ENCODE measurements at regions not wholly inside any gene's neighbourhood (a gene's known extent, or its start where the extent isn't known, plus 50 kb on each side); places are given as distances from the start of the nearest gene placed in this dataset.

DNA sequence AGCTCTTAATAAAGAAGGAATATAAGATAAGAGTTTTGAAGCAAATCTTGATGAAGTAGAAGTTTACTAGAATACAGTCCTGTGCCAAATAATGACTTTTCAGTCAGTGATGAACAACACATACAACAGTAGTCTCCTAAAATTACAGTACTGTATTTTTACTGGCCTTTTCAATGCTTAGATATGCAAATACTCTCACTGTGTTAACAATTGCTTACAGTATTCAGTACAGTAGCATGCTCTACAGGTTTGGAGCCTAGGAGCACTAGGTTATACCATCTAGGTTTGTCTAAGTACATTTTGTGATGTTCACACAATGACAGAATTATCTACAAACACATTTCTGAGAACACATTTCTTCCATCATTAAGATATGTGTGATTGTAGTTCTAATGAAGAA lies 316.7 kb upstream of the KLHL1 start:
- Histone ChIP-seq H3K4me2 (peak overlapping the region; percentile 27), H3K4me3 (no peak overlapping the region), H3K36me3 (replicated peaks; ENCODE audit: insufficient read depth, low read depth) (no peaks in the 10 kb centered on the region), H2AFZ (peak overlapping the region; percentile 58), H3K4me1 (ENCODE audit: insufficient read depth) (no peaks in the 10 kb centered on the region), H3K9me3 (ENCODE audit: low read depth) (no peaks in the 10 kb centered on the region), H3K9me2 (replicated peaks; ENCODE audit: insufficient read depth) (peaks cover 3% of the 10 kb centered on the region), H3K27me3 (no peaks in the 10 kb centered on the region), H3K27ac (peak overlapping the region; percentile 59), H3K79me2 (no peaks in the 10 kb centered on the region), H4K20me1 (ENCODE audit: insufficient read depth, poor library complexity, severe bottlenecking) (no peaks in the 10 kb centered on the region)
- DNase-seq (ENCODE audit: low spot score): no peak
- TF ChIP-seq EZH2 (IDR thresholded peaks at IDR 0.05; ENCODE audit: borderline replicate concordance) (no peak), EZH2phosphoT487 (IDR thresholded peaks at IDR 0.05; ENCODE audit: low read depth, severe bottlenecking, unreplicated experiment) (no peak)
- TF ChIP-seq, protein P1, sequence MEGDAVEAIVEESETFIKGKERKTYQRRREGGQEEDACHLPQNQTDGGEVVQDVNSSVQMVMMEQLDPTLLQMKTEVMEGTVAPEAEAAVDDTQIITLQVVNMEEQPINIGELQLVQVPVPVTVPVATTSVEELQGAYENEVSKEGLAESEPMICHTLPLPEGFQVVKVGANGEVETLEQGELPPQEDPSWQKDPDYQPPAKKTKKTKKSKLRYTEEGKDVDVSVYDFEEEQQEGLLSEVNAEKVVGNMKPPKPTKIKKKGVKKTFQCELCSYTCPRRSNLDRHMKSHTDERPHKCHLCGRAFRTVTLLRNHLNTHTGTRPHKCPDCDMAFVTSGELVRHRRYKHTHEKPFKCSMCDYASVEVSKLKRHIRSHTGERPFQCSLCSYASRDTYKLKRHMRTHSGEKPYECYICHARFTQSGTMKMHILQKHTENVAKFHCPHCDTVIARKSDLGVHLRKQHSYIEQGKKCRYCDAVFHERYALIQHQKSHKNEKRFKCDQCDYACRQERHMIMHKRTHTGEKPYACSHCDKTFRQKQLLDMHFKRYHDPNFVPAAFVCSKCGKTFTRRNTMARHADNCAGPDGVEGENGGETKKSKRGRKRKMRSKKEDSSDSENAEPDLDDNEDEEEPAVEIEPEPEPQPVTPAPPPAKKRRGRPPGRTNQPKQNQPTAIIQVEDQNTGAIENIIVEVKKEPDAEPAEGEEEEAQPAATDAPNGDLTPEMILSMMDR (IDR thresholded peaks at IDR 0.05; ENCODE audit: poor library complexity): no peak

DNA sequence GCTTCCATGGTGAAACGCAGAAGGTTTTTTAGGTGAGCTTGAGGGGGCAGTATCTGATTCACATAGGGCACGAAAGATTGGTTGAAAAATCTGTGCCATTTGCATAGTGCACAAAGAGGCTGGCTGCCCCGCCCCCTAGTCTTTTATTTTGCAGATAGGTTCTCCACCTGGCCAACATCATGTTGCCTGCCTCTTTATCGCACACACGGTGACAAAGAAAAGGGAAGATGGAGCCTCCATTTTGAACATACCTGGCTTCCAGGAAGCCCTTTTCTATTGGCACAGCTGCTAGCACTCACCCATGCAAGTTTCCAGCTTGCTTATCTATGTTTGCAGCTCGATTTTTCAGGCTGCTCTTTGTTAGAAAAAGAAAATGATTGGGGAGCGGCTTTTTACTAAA lies 316.2 kb upstream of the KLHL1 start:
- WGBS (ENCODE audit: low lambda C conversion rate, missing lambda C conversion rate): 75% methylated on average over 7 of the region's 7 CpGs
- Histone ChIP-seq H3K4me1 (ENCODE audit: insufficient read depth) (no peaks in the 10 kb centered on the region), H3K9me3 (ENCODE audit: low read depth) (no peaks in the 10 kb centered on the region), H3K4me3 (no peak overlapping the region), H3K36me3 (replicated peaks; ENCODE audit: insufficient read depth, low read depth) (no peaks in the 10 kb centered on the region), H2AFZ (peak overlapping the region; percentile 58), H3K27ac (peak overlapping the region; percentile 59), H3K27me3 (no peaks in the 10 kb centered on the region), H4K20me1 (ENCODE audit: insufficient read depth, poor library complexity, severe bottlenecking) (no peaks in the 10 kb centered on the region), H3K4me2 (peak overlapping the region; percentile 27), H3K9me2 (replicated peaks; ENCODE audit: insufficient read depth) (peaks cover 3% of the 10 kb centered on the region), H3K79me2 (no peaks in the 10 kb centered on the region)
- DNase-seq (ENCODE audit: low spot score): no peak
- TF ChIP-seq, protein P1 (IDR thresholded peaks at IDR 0.05; ENCODE audit: poor library complexity): no peak
- TF ChIP-seq EZH2 (IDR thresholded peaks at IDR 0.05; ENCODE audit: borderline replicate concordance): no peak
- TF ChIP-seq EZH2phosphoT487 (IDR thresholded peaks at IDR 0.05; ENCODE audit: low read depth, severe bottlenecking, unreplicated experiment): no peak

DNA sequence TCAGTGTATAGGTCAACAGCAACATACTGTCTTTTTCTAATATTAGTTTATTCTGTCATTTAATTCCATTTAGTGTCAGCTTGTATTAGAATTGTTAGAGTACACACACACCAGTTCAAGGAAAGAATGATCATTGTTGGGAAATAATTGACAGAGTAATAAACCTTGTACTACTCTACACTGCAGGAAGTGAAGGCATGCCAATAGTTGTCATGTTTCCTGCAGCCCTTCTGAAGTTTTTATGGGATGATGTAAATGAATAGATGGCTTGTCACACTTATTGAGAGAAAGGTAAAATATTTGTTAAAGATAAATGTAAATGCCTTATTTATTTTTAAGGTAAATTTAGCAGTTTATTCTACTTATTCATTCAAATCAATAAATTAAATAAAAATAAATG lies 306.9 kb upstream of the KLHL1 start:
- no peak overlapping the region for H3K4me2 ChIP-seq
- no peak overlapping the region for H2AFZ ChIP-seq
- DNase-seq (ENCODE audit: low spot score): peak; percentile 22
- no peaks in the 10 kb centered on the region for H4K20me1 ChIP-seq (ENCODE audit: insufficient read depth, poor library complexity, severe bottlenecking)
- H3K79me2 ChIP-seq: no peaks in the 10 kb centered on the region
- no peaks in the 10 kb centered on the region for H3K9me2 ChIP-seq (replicated peaks; ENCODE audit: insufficient read depth)
- no peaks in the 10 kb centered on the region for H3K27me3 ChIP-seq
- no peaks in the 10 kb centered on the region for H3K4me1 ChIP-seq (ENCODE audit: insufficient read depth)
- H3K4me3 ChIP-seq: no peak overlapping the region
- H3K9me3 ChIP-seq (ENCODE audit: low read depth): no peaks in the 10 kb centered on the region
- peak overlapping the region; percentile 41 for H3K27ac ChIP-seq
- no peak for TF ChIP-seq EZH2phosphoT487 (IDR thresholded peaks at IDR 0.05; ENCODE audit: low read depth, severe bottlenecking, unreplicated experiment)
- TF ChIP-seq EZH2 (IDR thresholded peaks at IDR 0.05; ENCODE audit: borderline replicate concordance): no peak
- H3K36me3 ChIP-seq (replicated peaks; ENCODE audit: insufficient read depth, low read depth): no peaks in the 10 kb centered on the region

DNA sequence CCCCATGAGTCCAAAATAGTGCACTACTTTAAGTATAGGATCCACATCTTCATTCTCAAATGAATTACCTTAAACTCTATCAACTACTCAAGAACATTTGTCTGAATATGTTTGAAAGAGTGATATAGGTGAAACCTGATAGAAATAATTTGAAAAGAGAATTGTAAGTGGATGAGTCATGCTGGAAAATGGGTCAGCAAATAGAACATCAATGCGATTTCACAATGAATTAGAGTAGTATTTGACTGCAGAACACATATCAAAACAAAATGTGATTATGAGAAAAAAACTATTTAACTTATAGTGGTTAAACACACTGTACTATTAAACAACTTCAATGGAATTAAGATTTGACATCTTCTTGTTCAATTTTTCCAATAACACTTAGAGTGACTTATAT lies 300.6 kb upstream of the KLHL1 start:
- Histone ChIP-seq H3K79me2 (no peaks in the 10 kb centered on the region), H4K20me1 (ENCODE audit: insufficient read depth, poor library complexity, severe bottlenecking) (no peaks in the 10 kb centered on the region), H3K4me1 (ENCODE audit: insufficient read depth) (no peaks in the 10 kb centered on the region), H3K36me3 (replicated peaks; ENCODE audit: insufficient read depth, low read depth) (no peaks in the 10 kb centered on the region), H3K4me3 (no peak overlapping the region), H3K27me3 (no peaks in the 10 kb centered on the region), H3K4me2 (no peak overlapping the region), H3K27ac (no peak overlapping the region), H3K9me3 (ENCODE audit: low read depth) (no peaks in the 10 kb centered on the region), H2AFZ (no peak overlapping the region), H3K9me2 (replicated peaks; ENCODE audit: insufficient read depth) (no peaks in the 10 kb centered on the region)
- TF ChIP-seq EZH2phosphoT487 (IDR thresholded peaks at IDR 0.05; ENCODE audit: low read depth, severe bottlenecking, unreplicated experiment) (no peak), EZH2 (IDR thresholded peaks at IDR 0.05; ENCODE audit: borderline replicate concordance) (no peak)
- TF ChIP-seq, protein P1 (IDR thresholded peaks at IDR 0.05; ENCODE audit: poor library complexity): no peak
- WGBS (ENCODE audit: low lambda C conversion rate, missing lambda C conversion rate): 96% methylated on average over 1 of the region's 1 CpG
- DNase-seq (ENCODE audit: low spot score): no peak

Data from hepatocyte (in vitro differentiated cells).